Fibroblast of villous mesenchyme (primary cell): ENCODE measurements at regions not wholly inside any gene's neighbourhood (a gene's known extent, or its start where the extent isn't known, plus 50 kb on each side); places are given as distances from the start of the nearest gene placed in this dataset.

Experiments used
- DNase-seq: peaks from one replicate; pipeline ENCODE4 v3.0.0-alpha.2; 2010; ENCODE audit warnings: low read depth
- H3K4me3 ChIP-seq: 2 replicates; pipeline ENCODE4 v1.5.1; 2011; ENCODE audit warnings: low read depth, mild to moderate bottlenecking, low read length
- CTCF ChIP-seq: IDR thresholded peaks from 2 replicates; pipeline ENCODE4 v1.5.1; 2012; ENCODE audit warnings: low read depth, mild to moderate bottlenecking, low read length; ENCODE audit not compliant: insufficient read depth

- no peak overlapping the region for H3K4me3 ChIP-seq
- no peak for DNase-seq
- no peak for TF ChIP-seq CTCF
Observed at GRCh38 chr17:33352526-33352925, 59.4 kb upstream of the ASIC2 start.

GRCh38 chr17:33356266-33356665 lies 63.2 kb upstream of the ASIC2 start:
- H3K4me3 ChIP-seq: no peak overlapping the region
- DNase-seq: no peak
- TF ChIP-seq CTCF: no peak

GRCh38 chr17:33363475-33363874 lies 70.4 kb upstream of the ASIC2 start:
- TF ChIP-seq CTCF: no peak
- no peak for DNase-seq
- H3K4me3 ChIP-seq: no peak overlapping the region

GRCh38 chr17:33366960-33367359 lies 73.9 kb upstream of the ASIC2 start:
- no peak for DNase-seq
- TF ChIP-seq CTCF: no peak
- no peak overlapping the region for H3K4me3 ChIP-seq

GRCh38 chr17:33369149-33369548 lies 76.1 kb upstream of the ASIC2 start:
- H3K4me3 ChIP-seq: no peak overlapping the region
- no peak for TF ChIP-seq CTCF
- no peak for DNase-seq

GRCh38 chr17:33369876-33370275 lies 76.8 kb upstream of the ASIC2 start:
- H3K4me3 ChIP-seq: no peak overlapping the region
- no peak for DNase-seq
- TF ChIP-seq CTCF: no peak

GRCh38 chr17:33370401-33370800 lies 77.3 kb upstream of the ASIC2 start:
- no peak for TF ChIP-seq CTCF
- H3K4me3 ChIP-seq: no peak overlapping the region
- no peak for DNase-seq
